ENCODE measurements at regions not wholly inside any gene's neighbourhood (a gene's known extent, or its start where the extent isn't known, plus 50 kb on each side); places are given as distances from the start of the nearest gene placed in this dataset.

DNA sequence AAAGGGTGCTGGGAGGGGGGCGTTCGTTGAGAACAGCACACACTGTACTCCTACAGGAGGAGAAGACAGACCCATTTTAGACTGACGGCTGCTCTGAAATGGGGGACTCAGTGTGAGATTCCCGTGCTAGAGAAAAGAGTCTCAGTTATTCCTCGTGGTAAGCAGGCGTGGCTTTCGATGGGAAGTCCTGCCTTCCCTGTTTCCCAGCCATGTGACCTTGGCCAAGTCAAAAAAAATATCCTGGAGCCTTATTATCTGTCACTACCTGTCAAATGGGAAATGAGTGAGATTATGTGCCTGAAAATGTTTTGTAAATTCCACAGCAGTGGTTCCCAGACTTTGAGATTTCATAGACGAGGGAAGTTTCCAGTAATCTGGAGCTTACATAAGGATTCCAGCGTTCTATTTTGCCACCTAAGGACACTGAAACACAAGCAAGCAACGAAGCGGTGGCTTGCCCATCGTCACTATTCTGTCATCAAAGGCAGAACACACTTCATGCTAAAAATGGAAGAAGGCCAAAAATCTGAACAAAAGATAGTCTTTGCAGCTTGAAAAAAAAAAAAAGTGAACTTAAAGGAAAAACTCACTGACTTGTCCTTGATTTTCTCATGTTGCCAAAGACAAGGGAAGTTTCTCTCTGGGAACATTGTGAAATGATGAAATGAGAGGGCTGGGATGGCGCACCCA lies 253.4 kb upstream of the RPL38 start:
- Histone ChIP-seq H3K27me3 (ENCODE audit: control insufficient read depth, insufficient read depth, low read length) (no peaks in the 10 kb centered on the region; the same call in 1 of the 2 replicates), H3K4me1 (ENCODE audit: control insufficient read depth, insufficient read depth, low read length) (no peaks in the 10 kb centered on the region), H3K36me3 (ENCODE audit: control insufficient read depth, insufficient read depth, low read length) (no peaks in the 10 kb centered on the region), H3K9me3 (ENCODE audit: control insufficient read depth, insufficient read depth, low read length) (no peaks in the 10 kb centered on the region), H3K27ac (ENCODE audit: low read length) (no peak overlapping the region), H3K4me3 (ENCODE audit: low read length) (no peak overlapping the region)
- DNase-seq (ENCODE audit: low read depth, low spot score): no peak
- WGBS (ENCODE audit: insufficient coverage, insufficient read length): no CpG with 5 or more reads among the region's 13 CpGs

DNA sequence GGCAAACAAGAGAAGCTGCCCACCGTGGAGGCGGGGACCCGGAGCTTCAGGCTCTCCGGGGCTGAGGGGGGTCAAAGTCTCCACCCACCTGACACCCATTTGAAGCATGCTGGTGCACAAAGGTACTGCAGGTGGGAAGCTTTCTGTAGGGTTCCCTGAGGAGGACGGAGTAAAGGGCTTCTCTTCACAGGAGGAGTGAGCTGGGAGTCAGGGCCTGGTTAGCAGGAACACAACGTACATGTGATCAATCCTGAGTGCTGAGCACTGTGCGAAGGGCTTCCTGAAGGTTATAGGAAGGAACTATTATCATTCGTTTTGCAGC lies 252.9 kb upstream of the RPL38 start:
- Histone ChIP-seq H3K36me3 (ENCODE audit: control insufficient read depth, insufficient read depth, low read length) (no peaks in the 10 kb centered on the region), H3K27me3 (ENCODE audit: control insufficient read depth, insufficient read depth, low read length) (no peaks in the 10 kb centered on the region; the same call in 1 of the 2 replicates), H3K9me3 (ENCODE audit: control insufficient read depth, insufficient read depth, low read length) (no peaks in the 10 kb centered on the region), H3K4me1 (ENCODE audit: control insufficient read depth, insufficient read depth, low read length) (no peaks in the 10 kb centered on the region), H3K4me3 (ENCODE audit: low read length) (no peak overlapping the region), H3K27ac (ENCODE audit: low read length) (no peak overlapping the region)
- WGBS (ENCODE audit: insufficient coverage, insufficient read length): no CpG with 5 or more reads among the region's 8 CpGs
- no peak for DNase-seq (ENCODE audit: low read depth, low spot score)

DNA sequence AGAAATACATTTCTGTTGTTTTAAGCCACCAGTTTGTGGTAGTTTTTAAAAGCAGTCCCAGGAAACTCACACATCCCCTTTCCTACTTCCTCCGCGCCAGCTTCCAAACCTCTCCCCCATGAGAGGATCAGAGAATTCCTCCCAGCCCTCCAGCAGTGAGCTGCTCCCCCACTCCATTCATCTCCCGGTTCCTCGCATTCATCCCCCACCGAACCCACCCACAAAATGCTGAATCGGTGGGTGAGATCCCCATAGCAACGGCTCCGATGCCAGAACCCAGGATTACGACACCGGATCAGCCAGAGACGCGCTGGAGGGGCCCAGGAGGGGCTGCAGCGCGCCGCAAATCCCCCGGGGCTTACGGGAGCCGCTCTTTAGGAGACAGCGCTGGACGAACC lies 251.4 kb upstream of the RPL38 start:
- WGBS (ENCODE audit: insufficient coverage, insufficient read length): no CpG with 5 or more reads among the region's 20 CpGs
- peak overlapping the region; percentile 51; the same call in 1 of the 2 replicates for H3K4me3 ChIP-seq (ENCODE audit: low read length)
- no peak for DNase-seq (ENCODE audit: low read depth, low spot score)
- H3K27ac ChIP-seq (ENCODE audit: low read length): no peak overlapping the region
- H3K4me1 ChIP-seq (ENCODE audit: control insufficient read depth, insufficient read depth, low read length): no peaks in the 10 kb centered on the region
- no peaks in the 10 kb centered on the region for H3K36me3 ChIP-seq (ENCODE audit: control insufficient read depth, insufficient read depth, low read length)
- no peaks in the 10 kb centered on the region; the same call in 1 of the 2 replicates for H3K27me3 ChIP-seq (ENCODE audit: control insufficient read depth, insufficient read depth, low read length)
- H3K9me3 ChIP-seq (ENCODE audit: control insufficient read depth, insufficient read depth, low read length): no peaks in the 10 kb centered on the region

DNA sequence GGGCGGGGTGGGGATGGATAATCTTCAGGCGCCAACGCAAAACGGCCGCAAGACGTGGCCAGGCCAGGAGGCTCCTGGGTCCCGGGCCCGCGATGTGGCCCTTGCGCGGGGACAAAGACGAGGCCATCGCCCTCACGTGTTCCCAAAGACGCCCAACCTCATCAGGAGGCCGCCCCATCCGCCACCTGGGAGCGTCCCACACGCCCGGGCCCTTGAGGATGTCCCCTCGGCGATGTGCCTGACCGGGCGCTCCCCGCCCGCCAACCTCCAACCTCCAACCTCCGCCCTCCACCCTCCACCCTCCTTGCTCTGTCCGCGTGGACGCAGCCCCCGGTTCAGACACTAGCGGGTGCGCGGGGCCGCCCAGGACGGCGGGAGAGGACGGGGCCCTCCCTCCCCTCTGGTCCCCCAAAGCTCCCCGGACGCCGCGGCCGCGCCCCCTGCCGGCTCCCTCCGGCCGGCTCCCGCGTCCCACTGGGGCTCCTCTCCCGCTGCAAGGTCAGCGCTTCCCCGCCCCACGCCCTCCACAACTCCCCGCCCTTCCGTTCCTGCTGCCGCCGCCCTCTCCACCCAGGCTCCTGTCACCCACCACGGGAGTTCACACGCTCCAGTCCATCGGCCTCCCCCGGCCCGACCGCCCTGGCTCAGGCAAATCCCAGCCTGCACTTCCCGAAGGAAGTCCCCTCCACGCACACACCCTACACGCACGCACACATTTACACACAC lies 250.8 kb upstream of the RPL38 start:
- no peak for DNase-seq (ENCODE audit: low read depth, low spot score)
- peak overlapping the region; percentile 51; the same call in 1 of the 2 replicates for H3K4me3 ChIP-seq (ENCODE audit: low read length)
- no CpG with 5 or more reads among the region's 67 CpGs for WGBS (ENCODE audit: insufficient coverage, insufficient read length)

DNA sequence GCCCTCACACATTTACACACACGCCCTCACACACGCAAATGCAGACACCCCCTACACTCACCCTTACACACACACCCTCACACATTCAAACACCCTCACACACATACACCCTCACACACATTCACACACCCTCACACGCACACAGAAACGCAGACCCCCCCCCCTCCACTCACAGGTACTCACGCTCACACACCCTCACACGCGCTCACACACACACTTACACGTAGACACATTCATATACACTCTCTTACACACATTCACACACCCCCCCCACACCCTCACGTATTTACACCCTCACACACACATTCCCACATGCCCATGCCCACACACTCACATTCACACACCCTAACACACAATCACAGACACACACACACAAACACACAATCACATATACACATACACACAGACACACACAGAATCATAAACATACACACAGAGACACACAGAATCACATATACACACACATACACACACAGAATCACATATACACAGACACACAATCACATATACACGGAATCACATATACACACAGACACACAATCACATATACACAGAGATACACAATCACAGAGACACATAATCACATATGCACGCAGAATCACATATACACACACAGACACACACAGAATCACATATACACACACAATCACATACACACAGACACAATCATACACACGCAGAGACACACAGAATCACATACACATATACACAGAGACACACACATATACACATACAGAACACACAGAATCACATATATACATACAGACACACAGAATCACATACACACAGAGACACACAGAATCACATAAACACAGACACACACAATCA lies 250.1 kb upstream of the RPL38 start:
- Histone ChIP-seq H3K36me3 (ENCODE audit: control insufficient read depth, insufficient read depth, low read length) (no peaks in the 10 kb centered on the region), H3K27me3 (ENCODE audit: control insufficient read depth, insufficient read depth, low read length) (no peaks in the 10 kb centered on the region; the same call in 1 of the 2 replicates), H3K9me3 (ENCODE audit: control insufficient read depth, insufficient read depth, low read length) (no peaks in the 10 kb centered on the region), H3K4me3 (ENCODE audit: low read length) (peak overlapping the region; percentile 51; the same call in 1 of the 2 replicates), H3K27ac (ENCODE audit: low read length) (no peak overlapping the region), H3K4me1 (ENCODE audit: control insufficient read depth, insufficient read depth, low read length) (no peaks in the 10 kb centered on the region)
- 100% methylated on average over 9 of the region's 12 CpGs for WGBS (ENCODE audit: insufficient coverage, insufficient read length)
- no peak for DNase-seq (ENCODE audit: low read depth, low spot score)

More for the DNA sequence above, 250.8 kb upstream of the RPL38 start:
- H3K36me3 ChIP-seq (ENCODE audit: control insufficient read depth, insufficient read depth, low read length): no peaks in the 10 kb centered on the region
- no peak overlapping the region for H3K27ac ChIP-seq (ENCODE audit: low read length)
- no peaks in the 10 kb centered on the region for H3K4me1 ChIP-seq (ENCODE audit: control insufficient read depth, insufficient read depth, low read length)
- no peaks in the 10 kb centered on the region; the same call in 1 of the 2 replicates for H3K27me3 ChIP-seq (ENCODE audit: control insufficient read depth, insufficient read depth, low read length)
- no peaks in the 10 kb centered on the region for H3K9me3 ChIP-seq (ENCODE audit: control insufficient read depth, insufficient read depth, low read length)

DNA sequence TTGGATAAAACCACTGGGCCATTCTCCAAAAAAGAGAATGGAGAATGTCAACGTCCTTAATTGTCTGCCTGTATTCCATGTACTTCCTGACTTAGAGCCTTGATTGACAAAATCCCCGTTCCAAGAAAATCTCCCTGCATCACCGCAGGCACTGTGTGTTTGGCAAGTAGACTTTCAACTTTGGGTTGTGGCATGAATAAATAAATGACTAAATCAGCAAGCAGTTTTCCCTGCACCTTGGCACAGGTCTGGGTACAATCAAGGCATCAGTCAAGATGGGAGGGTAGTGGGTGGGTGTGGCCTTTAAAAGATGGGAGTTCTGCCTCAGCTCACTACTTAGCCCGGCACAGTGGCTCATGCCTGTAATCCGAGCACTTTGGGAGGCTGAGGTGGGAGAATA lies 248.5 kb upstream of the RPL38 start:
- H3K36me3 ChIP-seq (ENCODE audit: control insufficient read depth, insufficient read depth, low read length): no peaks in the 10 kb centered on the region
- H3K4me1 ChIP-seq (ENCODE audit: control insufficient read depth, insufficient read depth, low read length): no peaks in the 10 kb centered on the region
- H3K27me3 ChIP-seq (ENCODE audit: control insufficient read depth, insufficient read depth, low read length): no peaks in the 10 kb centered on the region; the same call in 1 of the 2 replicates
- no CpG with 5 or more reads among the region's 5 CpGs for whole genome bisulfite sequencing (ENCODE audit: insufficient coverage, insufficient read length)
- no peaks in the 10 kb centered on the region for H3K9me3 ChIP-seq (ENCODE audit: control insufficient read depth, insufficient read depth, low read length)
- no peak for DNase-seq (ENCODE audit: low read depth, low spot score)
- no peak overlapping the region for H3K4me3 ChIP-seq (ENCODE audit: low read length)
- no peak overlapping the region for H3K27ac ChIP-seq (ENCODE audit: low read length)

DNA sequence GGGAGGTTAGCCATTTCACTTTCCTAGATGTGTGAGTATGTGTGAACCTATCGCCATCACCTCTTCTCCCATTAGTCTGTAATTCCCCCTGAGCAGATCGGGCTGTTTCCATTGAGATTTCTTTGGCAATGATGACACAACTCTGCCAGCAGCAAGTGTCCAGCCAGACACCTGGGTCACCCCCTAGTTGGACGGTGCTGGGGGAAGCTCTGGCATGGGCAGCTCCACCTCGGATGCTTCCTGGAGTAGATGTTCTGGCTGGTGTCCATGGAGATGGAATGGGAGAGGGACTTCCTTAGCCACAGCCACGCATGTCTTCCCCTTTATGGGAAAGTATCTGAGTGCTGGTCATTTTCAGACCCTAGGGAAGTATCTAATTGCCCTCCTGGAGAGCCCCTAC lies 247.9 kb upstream of the RPL38 start:
- no peaks in the 10 kb centered on the region for H3K4me1 ChIP-seq (ENCODE audit: control insufficient read depth, insufficient read depth, low read length)
- H3K9me3 ChIP-seq (ENCODE audit: control insufficient read depth, insufficient read depth, low read length): no peaks in the 10 kb centered on the region
- no CpG with 5 or more reads among the region's 5 CpGs for WGBS (ENCODE audit: insufficient coverage, insufficient read length)
- H3K27ac ChIP-seq (ENCODE audit: low read length): no peak overlapping the region
- H3K4me3 ChIP-seq (ENCODE audit: low read length): no peak overlapping the region
- DNase-seq (ENCODE audit: low read depth, low spot score): no peak
- H3K36me3 ChIP-seq (ENCODE audit: control insufficient read depth, insufficient read depth, low read length): no peaks in the 10 kb centered on the region
- no peaks in the 10 kb centered on the region; the same call in 1 of the 2 replicates for H3K27me3 ChIP-seq (ENCODE audit: control insufficient read depth, insufficient read depth, low read length)

DNA sequence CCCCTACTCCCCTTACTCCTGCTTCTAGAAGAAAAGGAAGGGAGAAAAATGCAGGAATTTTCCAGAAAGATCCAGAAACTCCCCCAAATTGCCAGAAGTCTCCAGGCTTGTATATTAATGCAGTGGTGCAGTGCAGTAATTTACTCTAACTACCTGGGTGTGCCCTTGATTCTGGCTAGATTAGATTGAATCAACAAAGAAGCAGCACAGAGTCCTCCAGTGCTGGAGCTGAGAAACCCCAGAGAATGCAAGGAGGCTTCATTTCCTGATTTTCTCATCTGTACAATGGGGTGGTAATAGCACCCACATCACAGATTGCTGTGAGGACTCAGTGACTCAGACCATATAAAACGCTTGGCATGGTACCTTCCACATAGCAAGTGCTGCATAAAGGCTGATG lies 247.3 kb upstream of the RPL38 start:
- no CpG with 5 or more reads among the region's 1 CpG for WGBS (ENCODE audit: insufficient coverage, insufficient read length)
- H3K9me3 ChIP-seq (ENCODE audit: control insufficient read depth, insufficient read depth, low read length): no peaks in the 10 kb centered on the region
- no peaks in the 10 kb centered on the region for H3K4me1 ChIP-seq (ENCODE audit: control insufficient read depth, insufficient read depth, low read length)
- H3K27me3 ChIP-seq (ENCODE audit: control insufficient read depth, insufficient read depth, low read length): no peaks in the 10 kb centered on the region; the same call in 1 of the 2 replicates
- H3K27ac ChIP-seq (ENCODE audit: low read length): no peak overlapping the region
- H3K4me3 ChIP-seq (ENCODE audit: low read length): no peak overlapping the region
- no peak for DNase-seq (ENCODE audit: low read depth, low spot score)
- no peaks in the 10 kb centered on the region for H3K36me3 ChIP-seq (ENCODE audit: control insufficient read depth, insufficient read depth, low read length)

DNA sequence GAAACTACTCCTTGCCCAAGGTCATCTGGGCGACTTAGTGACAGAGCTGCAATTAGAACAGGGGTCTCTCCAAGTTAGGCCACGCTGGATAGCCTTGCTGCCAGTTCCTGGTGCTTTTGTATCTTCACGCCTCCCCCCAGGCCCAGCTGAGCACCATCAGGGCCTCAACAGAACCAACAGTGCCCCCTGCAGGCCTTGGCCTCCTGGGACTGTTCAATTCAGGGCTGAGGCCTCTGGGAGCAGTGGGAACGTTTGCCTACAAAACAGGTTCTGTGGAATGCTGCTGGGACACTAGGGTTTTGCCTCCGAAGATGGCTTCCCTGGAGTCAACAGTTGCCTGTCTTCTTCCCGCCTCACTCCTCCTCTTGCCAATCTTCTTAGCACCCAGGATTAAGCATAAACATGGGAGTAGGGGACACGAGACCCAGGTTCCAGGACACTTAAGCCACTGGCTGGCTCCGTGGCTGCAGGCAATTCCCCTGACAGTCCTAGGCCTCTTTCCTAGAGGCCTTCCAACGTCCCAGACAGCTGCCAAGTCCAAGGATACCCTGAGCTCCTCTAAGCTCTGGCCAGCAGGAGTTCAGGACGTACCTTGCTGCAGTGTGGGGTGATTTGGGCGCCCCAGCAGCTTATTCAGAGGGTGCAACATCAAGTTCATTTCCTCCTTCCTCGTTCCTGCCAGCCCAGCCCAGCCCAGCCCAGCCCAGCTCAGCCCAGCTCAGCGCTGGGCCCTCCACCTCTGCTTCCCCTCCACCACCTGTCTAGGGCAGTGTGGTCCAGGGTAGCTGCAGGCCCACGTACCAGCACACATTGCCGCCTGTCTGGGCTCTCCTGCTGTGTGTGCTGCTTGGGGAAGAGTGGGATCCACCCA lies 246.6 kb upstream of the RPL38 start:
- H3K9me3 ChIP-seq (ENCODE audit: control insufficient read depth, insufficient read depth, low read length): no peaks in the 10 kb centered on the region
- no peaks in the 10 kb centered on the region for H3K36me3 ChIP-seq (ENCODE audit: control insufficient read depth, insufficient read depth, low read length)
- no peaks in the 10 kb centered on the region; the same call in 1 of the 2 replicates for H3K27me3 ChIP-seq (ENCODE audit: control insufficient read depth, insufficient read depth, low read length)
- peak; percentile 82 for DNase-seq (ENCODE audit: low read depth, low spot score)
- H3K27ac ChIP-seq (ENCODE audit: low read length): no peak overlapping the region
- WGBS (ENCODE audit: insufficient coverage, insufficient read length): no CpG with 5 or more reads among the region's 15 CpGs
- H3K4me3 ChIP-seq (ENCODE audit: low read length): no peak overlapping the region
- no peaks in the 10 kb centered on the region for H3K4me1 ChIP-seq (ENCODE audit: control insufficient read depth, insufficient read depth, low read length)

All from iPS DF 6.9 (cell line).